ENCODE measurements at regions not wholly inside any gene's neighbourhood (a gene's known extent, or its start where the extent isn't known, plus 50 kb on each side); places are given as distances from the start of the nearest gene placed in this dataset.

DNA sequence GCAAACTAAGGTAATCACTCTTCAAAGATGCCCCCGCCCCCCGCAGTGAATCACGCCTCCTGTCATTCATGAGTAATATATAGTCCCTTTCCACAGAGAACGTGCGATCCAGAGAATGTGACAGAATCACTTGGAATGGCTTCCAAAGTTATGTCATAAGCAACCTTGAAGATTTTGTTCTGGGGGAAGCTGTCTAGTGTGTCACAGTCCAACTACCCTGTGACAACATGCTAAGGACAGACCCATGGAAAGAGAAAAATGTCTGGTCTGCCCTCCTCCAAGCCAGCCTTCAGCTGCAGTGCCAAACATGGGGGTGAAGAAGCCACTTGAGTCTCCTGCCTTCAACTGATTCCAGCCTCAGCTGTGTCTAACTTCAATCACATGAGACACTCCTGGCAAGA is 259.1 kb downstream of the SS18 start:
- no peak for TF ChIP-seq EHF (CRISPR knock-in tag; IDR thresholded peaks at IDR 0.05)
- TF ChIP-seq, protein P1, sequence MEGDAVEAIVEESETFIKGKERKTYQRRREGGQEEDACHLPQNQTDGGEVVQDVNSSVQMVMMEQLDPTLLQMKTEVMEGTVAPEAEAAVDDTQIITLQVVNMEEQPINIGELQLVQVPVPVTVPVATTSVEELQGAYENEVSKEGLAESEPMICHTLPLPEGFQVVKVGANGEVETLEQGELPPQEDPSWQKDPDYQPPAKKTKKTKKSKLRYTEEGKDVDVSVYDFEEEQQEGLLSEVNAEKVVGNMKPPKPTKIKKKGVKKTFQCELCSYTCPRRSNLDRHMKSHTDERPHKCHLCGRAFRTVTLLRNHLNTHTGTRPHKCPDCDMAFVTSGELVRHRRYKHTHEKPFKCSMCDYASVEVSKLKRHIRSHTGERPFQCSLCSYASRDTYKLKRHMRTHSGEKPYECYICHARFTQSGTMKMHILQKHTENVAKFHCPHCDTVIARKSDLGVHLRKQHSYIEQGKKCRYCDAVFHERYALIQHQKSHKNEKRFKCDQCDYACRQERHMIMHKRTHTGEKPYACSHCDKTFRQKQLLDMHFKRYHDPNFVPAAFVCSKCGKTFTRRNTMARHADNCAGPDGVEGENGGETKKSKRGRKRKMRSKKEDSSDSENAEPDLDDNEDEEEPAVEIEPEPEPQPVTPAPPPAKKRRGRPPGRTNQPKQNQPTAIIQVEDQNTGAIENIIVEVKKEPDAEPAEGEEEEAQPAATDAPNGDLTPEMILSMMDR (IDR thresholded peaks at IDR 0.05): no peak
- no peak for TF ChIP-seq MAZ (IDR thresholded peaks at IDR 0.05; ENCODE audit: borderline replicate concordance, low read depth, low read length)
- TF ChIP-seq POLR2A (IDR thresholded peaks at IDR 0.05; ENCODE audit: low read length): no peak
- no peak for TF ChIP-seq SMC3 (IDR thresholded peaks at IDR 0.05)
- TF ChIP-seq, protein P2, sequence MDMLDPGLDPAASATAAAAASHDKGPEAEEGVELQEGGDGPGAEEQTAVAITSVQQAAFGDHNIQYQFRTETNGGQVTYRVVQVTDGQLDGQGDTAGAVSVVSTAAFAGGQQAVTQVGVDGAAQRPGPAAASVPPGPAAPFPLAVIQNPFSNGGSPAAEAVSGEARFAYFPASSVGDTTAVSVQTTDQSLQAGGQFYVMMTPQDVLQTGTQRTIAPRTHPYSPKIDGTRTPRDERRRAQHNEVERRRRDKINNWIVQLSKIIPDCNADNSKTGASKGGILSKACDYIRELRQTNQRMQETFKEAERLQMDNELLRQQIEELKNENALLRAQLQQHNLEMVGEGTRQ (IDR thresholded peaks at IDR 0.05): no peak
- TF ChIP-seq, protein P3, sequence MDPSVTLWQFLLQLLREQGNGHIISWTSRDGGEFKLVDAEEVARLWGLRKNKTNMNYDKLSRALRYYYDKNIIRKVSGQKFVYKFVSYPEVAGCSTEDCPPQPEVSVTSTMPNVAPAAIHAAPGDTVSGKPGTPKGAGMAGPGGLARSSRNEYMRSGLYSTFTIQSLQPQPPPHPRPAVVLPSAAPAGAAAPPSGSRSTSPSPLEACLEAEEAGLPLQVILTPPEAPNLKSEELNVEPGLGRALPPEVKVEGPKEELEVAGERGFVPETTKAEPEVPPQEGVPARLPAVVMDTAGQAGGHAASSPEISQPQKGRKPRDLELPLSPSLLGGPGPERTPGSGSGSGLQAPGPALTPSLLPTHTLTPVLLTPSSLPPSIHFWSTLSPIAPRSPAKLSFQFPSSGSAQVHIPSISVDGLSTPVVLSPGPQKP (IDR thresholded peaks at IDR 0.05; ENCODE audit: low read depth, low read length): no peak
- TF ChIP-seq TFCP2L1 (CRISPR knock-in tag; IDR thresholded peaks at IDR 0.05): no peak
- TF ChIP-seq EP300 (IDR thresholded peaks at IDR 0.05): no peak
- TF ChIP-seq JUN (IDR thresholded peaks at IDR 0.05): no peak
- TF ChIP-seq, protein P4, sequence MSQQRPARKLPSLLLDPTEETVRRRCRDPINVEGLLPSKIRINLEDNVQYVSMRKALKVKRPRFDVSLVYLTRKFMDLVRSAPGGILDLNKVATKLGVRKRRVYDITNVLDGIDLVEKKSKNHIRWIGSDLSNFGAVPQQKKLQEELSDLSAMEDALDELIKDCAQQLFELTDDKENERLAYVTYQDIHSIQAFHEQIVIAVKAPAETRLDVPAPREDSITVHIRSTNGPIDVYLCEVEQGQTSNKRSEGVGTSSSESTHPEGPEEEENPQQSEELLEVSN (IDR thresholded peaks at IDR 0.05; ENCODE audit: borderline replicate concordance, low read depth): no peak
- TF ChIP-seq CHD2 (IDR thresholded peaks at IDR 0.05; ENCODE audit: low read length, partially characterized antibody): no peak

All from A549 (cell line).